Transverse colon (tissue), 3 donors: ENCODE measurements at regions not wholly inside any gene's neighbourhood (a gene's known extent, or its start where the extent isn't known, plus 50 kb on each side); places are given as distances from the start of the nearest gene placed in this dataset.

ENCODE experiments used
- EP300 ChIP-seq: sonication (generic); formaldehyde crosslinking; IDR thresholded peaks from one replicate; pipeline ENCODE4 v1.6.1; 2017; ENCODE audit warnings: antibody characterized with exemption, low read depth
- POLR2A ChIP-seq: fragments of 450-650 bp; IDR thresholded peaks from one replicate; pipeline ENCODE4 v1.6.1; 2016; ENCODE audit warnings: antibody characterized with exemption, mild to moderate bottlenecking, moderate library complexity
- TF ChIP-seq, protein P1 (sequence below), 5 experiments: fragments of 200-600 bp in 3 of 5; fragments of 450-650 bp in 2 of 5; sonication (generic) in 3 of 5; IDR thresholded peaks; 1 replicate in 2 of 5; 2 replicates in 3 of 5; pipeline ENCODE4 v1.5.1; 2016 to 2017; ENCODE audit warnings: antibody characterized with exemption in 5 of 5, inconsistent platforms in 3 of 5, mild to moderate bottlenecking in 2 of 5, moderate library complexity in 1 of 5

DNA sequence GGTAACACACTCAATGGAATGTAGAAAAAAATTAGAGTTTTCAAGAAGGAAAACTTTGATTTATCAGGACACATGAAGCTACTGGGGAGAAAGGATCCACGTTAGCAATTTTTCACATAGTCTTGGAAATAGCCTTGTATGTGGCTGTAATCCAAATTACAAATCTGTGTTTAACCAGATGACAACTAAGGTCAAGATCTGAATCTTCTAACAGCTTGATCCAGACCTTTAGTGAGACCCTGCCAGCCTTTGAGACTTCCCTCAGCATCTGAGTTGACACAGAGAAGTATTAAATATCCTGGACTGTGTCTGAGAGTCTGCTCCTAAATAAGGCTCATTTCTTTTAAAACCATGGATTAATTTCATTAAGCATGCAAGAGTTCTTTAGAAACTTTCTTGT is 135.9 kb upstream of the KCNK2 start:
- TF ChIP-seq POLR2A = no peak
- no peak for TF ChIP-seq EP300
- TF ChIP-seq, protein P1, sequence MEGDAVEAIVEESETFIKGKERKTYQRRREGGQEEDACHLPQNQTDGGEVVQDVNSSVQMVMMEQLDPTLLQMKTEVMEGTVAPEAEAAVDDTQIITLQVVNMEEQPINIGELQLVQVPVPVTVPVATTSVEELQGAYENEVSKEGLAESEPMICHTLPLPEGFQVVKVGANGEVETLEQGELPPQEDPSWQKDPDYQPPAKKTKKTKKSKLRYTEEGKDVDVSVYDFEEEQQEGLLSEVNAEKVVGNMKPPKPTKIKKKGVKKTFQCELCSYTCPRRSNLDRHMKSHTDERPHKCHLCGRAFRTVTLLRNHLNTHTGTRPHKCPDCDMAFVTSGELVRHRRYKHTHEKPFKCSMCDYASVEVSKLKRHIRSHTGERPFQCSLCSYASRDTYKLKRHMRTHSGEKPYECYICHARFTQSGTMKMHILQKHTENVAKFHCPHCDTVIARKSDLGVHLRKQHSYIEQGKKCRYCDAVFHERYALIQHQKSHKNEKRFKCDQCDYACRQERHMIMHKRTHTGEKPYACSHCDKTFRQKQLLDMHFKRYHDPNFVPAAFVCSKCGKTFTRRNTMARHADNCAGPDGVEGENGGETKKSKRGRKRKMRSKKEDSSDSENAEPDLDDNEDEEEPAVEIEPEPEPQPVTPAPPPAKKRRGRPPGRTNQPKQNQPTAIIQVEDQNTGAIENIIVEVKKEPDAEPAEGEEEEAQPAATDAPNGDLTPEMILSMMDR (IDR thresholded peaks at IDR 0.05) = no peak
